HPDE6-E6E7 (cell line): ENCODE measurements at regions not wholly inside any gene's neighbourhood (a gene's known extent, or its start where the extent isn't known, plus 50 kb on each side); places are given as distances from the start of the nearest gene placed in this dataset.
"Not testable (repeated sequence)": the region's sequence is repeated elsewhere in the genome, so short reads cannot be mapped to it uniquely, and the experiment has no call there.

ENCODE experiments used
- DNase-seq: peaks from one replicate; pipeline ENCODE4 v3.0.0; 2011; ENCODE audit warnings: missing footprints; ENCODE audit errors: extremely low spot score

- not testable (repeated sequence) for DNase-seq
These were observed 50.2 kb upstream of the FCGR2A start for GRCh38 chr1:161454865-161455707.

GRCh38 chr1:161453950-161454864 is 51.0 kb upstream of the FCGR2A start:
- DNase-seq: not testable (repeated sequence)

- not testable (repeated sequence) for DNase-seq
These were observed 53.4 kb upstream of the FCGR2A start for GRCh38 chr1:161451698-161452348.

GRCh38 chr1:161447760-161448332 is 57.4 kb upstream of the FCGR2A start:
- DNase-seq: not testable (repeated sequence)

GRCh38 chr1:161447040-161447759 is 58.1 kb upstream of the FCGR2A start:
- DNase-seq: not testable (repeated sequence)

GRCh38 chr1:161444725-161445124 is 60.5 kb upstream of the FCGR2A start:
- DNase-seq: not testable (repeated sequence)

GRCh38 chr1:161444255-161444654 is 61.0 kb upstream of the FCGR2A start:
- not testable (repeated sequence) for DNase-seq

- DNase-seq: peak; percentile 49
These were observed 64.9 kb upstream of the FCGR2A start for GRCh38 chr1:161440312-161440894.

- no peak for DNase-seq
These were observed 65.7 kb upstream of the FCGR2A start for GRCh38 chr1:161439280-161440232.

GRCh38 chr1:161433191-161433590 is 65.5 kb upstream of the CFAP126 start:
- DNase-seq: not testable (repeated sequence)

- no peak for DNase-seq
These were observed 64.4 kb upstream of the CFAP126 start for GRCh38 chr1:161432091-161432490.

GRCh38 chr1:161427733-161428516 is 60.2 kb upstream of the CFAP126 start:
- peak; percentile 37 for DNase-seq

GRCh38 chr1:161422914-161423313 is 55.2 kb upstream of the CFAP126 start:
- DNase-seq: not testable (repeated sequence)

- DNase-seq: no peak
These were observed 53.8 kb upstream of the CFAP126 start for GRCh38 chr1:161421456-161421855.

GRCh38 chr1:161420763-161421455 is 53.2 kb upstream of the CFAP126 start:
- DNase-seq: no peak

- not testable (repeated sequence) for DNase-seq
These were observed 49.9 kb upstream of the CFAP126 start for GRCh38 chr1:161417536-161417935.
